GM19455 (cell line): ENCODE measurements at regions not wholly inside any gene's neighbourhood (a gene's known extent, or its start where the extent isn't known, plus 50 kb on each side); places are given as distances from the start of the nearest gene placed in this dataset.
"Not testable (repeated sequence)": the region's sequence is repeated elsewhere in the genome, so short reads cannot be mapped to it uniquely, and the experiment has no call there.

ENCODE experiments used
- ATAC-seq: cut with Tn5 transposase; IDR thresholded peaks from one replicate; pipeline ENCODE4 v1.9.1; 2021; ENCODE audit not compliant: unreplicated experiment

DNA sequence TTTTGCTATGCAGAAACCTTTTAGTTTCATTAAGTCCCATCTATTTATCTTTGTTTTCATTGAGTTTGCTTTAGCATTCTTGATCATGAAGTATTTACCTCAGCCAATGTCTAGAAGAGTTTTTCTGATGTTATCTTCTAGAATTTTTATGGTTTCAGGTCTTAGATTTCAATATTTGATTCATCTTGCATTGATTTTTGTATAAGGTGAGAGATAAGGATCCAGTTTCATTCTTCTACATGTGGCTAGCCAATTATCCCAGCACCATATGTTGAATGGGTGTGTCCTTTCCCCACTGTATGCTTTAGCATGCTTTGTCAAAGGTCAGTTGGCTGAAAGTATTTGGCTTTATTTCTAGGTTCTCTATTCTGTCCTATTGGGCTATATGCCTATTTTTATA is 395.2 kb downstream of the HGF start:
- ATAC-seq = not testable (repeated sequence)

DNA sequence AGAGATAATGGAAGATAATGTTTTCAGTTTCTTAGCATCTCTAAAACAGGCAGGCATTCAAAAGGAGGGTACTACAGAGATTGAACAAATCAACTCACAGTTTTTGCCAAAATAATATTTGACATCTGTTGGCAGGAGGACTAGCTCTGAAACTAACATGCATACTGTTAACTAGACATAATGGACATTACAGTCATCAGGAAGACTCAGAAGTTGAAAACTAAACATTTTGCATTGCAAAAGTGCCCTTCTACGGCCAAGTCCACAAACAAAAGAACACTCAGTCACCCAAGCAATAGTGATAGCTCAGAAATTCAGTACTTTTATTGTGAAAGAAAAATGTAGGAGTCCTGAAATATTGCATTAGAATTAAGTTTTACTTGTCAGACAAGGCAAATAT is 399.0 kb downstream of the HGF start:
- ATAC-seq = no peak

DNA sequence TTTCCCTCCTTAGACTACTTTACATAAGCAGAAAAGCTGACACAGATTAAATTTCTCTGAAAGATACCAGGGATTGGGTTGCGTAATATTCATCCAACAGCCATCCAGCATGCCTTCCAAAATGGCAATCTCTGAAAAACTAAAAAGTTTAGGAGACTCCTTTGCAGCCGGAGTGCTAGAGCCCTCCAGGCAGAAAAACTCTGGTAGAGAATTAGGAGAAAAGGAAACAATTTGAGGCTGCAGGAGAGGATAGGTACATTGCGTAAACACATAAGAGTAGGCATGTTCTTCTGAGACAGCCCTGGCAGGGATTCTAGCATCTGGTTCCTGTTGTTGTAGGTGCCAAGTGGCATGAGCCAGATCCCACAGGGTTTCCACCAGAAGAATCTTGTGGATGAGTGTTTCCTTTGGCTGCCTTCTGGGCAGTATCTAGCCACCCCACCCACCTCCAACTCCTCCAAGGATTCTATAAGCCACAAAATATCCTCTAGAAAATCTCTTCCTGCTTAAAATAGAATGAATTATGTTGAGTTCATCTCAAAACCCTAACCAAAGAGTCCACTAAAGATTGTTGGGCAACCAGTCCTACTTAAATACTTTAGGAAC is 402.4 kb downstream of the HGF start:
- no peak for ATAC-seq

DNA sequence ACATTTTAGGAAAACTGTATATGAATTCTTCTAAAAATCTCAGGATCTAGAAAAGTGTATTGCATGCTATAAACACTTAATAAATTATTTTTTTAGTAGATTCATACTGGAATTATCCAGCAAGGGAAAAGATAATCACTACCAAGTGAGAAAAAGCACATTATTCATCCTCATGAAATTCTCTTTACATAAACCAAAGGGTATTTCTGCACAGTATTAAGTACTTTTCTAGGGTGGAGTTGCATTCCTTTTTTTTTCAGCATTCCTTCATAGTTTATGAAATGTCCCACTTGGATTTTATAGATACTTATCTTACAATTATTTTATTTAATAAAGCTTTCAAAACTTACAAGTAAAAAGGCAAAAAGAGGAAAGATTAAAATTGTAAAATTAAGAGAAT is 403.3 kb downstream of the HGF start:
- no peak for ATAC-seq

DNA sequence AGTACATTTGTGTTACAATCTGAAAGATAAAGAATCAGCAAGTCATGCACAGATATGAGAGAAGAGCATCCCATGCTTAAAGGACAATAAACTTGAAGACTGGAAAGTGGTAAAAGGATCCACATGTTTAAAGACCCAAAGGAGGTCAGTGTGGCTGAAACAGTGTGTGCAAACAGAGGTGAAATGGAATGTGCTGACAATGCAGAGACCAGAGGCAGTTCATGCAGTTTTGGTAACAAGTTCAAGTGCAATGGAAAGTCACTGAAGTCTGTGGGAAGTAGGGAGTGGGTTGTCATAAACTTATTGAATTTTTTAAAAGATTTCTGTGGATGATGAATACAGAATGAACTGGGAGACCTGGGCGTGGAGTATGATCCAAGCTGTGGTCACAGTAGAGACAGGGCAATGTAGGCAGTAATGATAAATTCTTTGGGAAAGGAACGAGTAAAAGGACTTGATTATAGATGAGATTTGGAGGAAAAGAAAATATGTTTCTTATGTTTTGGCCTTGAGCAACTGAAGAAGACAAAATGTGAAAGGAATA is 408.0 kb downstream of the HGF start:
- ATAC-seq = no peak

DNA sequence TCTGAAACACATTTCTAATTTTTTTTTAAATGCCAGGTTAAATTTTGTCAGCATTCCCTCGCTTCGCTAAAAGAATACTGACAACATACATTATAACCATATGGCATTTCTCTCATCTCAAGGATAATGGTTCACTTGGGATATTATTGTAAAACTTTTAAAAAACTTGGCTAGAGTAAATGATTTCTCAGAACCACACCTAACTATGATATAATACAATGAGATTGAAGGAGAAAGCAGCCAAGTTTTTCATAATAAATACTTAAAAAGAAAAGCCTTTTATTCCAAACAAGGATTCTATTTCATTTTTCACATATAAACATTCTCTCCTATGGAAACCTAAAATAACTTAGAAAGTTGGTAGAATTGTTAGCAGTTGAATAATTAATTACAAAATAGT is 413.9 kb downstream of the HGF start:
- no peak for ATAC-seq

DNA sequence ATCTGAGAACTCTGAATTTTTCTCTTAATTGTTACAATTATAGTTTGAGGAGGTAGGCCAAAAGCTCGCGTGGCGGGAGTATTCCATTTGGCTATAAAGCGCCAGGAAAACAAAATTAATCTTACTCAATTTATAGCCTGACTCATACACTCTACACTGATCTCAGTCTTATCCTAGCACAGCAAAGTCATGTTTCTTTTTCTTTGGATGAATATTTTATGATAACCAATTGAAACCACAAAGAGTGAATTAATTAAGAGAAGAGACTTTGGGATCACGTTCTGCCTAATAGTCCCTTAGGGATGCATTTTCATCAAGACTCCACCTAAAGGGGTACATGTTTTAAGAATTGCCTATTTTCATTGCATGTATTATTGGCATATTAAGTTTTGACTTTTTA is 420.8 kb downstream of the HGF start:
- no peak for ATAC-seq

DNA sequence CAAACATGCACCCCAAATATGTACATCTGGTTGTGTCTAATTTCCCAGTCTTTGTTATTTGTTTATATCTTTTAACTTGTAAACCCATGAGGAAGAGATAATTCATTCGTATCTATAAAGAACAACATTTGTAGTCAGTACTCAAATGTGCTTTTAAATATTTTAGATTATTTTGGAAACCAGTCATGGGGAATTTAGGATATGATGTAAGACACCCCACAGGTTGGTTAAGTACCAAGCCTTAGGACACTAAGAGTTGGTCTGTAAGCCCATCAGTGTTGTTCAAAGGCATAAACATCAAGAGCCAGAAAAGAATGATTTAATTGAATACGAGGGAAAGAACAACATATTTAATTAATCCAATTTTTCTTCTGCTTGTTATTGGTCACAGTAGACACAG is 421.1 kb upstream of the SEMA3C start:
- no peak for ATAC-seq

DNA sequence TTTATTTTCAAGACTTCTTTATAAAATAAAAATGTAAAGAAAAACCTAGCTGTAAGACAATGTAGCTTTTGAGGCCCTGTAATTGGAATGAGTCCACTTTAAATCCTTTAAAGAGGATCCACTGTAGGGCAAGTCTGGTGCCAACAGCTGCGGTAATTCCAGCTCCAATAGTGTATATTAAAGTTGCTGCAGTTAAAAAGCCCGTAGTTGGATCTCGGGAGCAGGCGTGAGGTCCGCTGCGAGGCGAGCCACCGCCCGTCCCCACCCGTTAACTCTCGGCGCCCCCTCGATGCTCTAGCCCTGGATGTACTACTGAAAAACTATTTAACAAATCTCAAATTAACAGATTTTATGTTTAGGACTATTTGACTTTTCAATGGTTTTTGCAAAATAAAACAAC is 414.7 kb upstream of the SEMA3C start:
- ATAC-seq = no peak

DNA sequence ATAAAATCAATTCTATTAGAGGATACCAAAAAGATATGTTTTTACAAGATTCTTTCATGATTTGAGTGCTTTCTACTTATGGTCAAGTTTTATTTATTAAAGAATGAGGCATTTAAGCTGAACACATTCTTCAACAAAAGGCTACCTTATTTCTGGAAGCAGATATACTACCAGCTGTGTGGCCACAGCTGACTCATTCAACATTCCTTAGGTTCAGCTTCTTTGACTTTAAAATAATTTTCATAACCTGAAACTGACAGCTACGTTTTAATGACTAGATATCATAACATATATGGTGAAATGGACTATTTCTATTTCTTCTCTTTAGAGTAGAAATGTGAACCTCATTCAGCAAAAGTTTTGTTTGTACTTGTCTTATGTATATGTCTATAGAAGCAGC is 414.2 kb upstream of the SEMA3C start:
- ATAC-seq = no peak

DNA sequence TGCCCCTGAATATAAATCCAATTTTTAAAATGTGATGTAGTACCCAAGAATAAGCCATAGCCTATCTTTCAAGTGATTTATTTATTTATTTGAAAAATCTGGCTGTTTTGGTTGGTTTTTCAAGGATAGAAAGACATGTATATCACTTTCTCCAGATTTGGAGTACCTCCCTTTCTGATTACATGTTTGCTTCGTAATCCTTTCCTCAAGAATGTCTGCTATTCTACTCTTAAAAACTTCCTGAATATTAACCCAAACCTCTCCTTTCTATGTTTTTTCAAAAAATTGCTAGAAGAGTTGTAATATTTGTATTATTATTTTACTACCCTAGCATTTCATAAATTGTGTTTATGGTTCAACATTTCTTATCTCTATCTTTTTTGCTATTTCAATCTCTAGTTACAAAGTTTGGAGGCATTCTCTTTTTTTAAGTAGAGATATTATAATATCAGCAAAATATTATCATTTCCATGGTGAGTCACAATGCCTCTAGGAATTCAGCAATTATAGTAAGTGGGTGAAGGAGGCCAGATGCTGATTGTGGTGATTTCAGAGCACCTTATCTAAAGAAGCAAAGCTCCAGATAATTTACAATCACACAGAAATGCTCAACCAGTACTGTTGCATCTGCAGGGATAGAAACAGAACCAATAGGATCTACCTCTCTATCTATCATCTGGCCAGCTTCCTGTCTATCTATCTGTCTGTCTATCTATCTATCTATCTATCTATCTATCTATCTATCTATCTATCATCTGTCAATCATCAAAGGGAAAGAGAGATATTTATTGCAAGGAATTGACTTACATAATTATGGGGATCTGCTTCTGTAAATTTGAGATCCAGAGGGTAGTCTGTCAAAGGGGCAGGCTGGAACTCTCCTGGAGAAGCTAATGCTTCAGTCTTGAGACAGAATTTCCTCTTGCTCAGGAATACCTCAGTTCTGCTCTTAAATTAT is 412.5 kb upstream of the SEMA3C start:
- no peak for ATAC-seq

DNA sequence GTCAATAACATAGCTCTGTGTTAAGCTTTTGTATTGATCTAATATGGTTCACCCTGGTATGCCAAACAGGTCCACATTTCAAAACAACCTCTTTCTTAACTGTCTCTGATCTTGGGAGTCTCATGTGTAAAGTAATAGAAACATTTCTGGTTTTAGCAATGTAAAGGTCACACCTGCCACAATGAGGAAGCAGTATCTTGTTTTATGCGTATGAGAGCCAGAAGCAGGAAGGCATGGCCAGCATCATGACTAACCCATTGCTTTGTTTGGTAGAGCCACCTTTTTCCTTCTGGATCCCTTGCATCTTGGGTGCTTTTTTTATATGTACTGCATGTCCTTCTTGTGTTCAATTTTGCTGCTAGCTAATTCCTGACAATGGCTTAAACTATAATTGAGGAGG is 411.3 kb upstream of the SEMA3C start:
- no peak for ATAC-seq

DNA sequence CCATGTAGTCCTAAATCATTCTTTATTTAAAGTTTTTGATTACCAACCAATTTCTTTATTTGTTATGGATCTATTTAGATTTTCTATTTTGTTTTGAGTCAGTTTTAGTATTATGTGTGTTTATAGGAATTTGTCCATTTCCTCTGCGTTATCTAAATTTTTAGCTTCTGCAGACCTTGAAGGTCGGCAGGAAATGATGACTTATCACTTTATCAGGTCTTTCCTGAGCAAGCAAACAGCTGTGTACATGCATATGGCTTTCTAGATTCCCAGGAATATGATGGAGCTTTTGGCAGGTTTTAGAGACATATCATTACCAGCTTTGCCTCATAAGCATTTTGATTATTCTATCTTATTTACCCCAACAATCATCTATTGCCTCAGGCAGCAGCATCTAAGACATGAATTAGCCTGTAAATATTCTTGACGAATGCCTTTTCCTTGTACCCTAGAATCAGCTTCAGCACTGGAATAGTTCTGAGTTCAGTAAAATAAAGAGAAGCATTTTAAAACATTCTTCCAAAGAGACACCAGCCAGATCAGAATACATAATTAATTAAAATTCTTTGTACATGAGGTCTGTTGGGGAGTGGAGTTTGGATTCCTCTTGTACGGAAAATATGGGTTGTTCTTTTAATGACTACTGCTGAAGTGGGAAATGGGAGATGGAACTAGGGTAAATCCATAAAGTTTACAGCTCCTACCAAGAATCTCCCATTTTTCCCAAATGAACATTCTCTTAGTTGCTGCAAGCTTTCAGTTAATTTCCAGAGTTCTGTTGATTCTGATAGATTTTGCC is 408.8 kb upstream of the SEMA3C start:
- no peak for ATAC-seq

DNA sequence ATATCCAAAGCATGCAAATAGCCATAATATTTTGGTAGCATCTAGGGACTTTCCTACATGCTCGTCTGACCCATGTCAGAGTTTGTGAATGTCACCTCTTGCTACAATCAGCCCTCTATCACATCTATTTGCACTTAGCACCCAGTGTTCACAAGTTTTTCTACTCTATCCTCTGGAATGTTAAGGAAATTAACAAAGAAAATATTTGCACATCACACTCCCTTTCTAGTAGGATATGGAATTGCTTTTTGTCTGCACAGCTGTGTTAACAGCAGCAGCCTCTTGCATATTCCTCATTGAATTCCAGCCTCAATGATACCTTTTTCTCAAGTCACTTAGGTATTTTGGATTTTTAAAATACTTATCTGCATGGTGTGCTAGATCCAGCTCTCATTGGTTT is 403.1 kb upstream of the SEMA3C start:
- ATAC-seq = no peak

DNA sequence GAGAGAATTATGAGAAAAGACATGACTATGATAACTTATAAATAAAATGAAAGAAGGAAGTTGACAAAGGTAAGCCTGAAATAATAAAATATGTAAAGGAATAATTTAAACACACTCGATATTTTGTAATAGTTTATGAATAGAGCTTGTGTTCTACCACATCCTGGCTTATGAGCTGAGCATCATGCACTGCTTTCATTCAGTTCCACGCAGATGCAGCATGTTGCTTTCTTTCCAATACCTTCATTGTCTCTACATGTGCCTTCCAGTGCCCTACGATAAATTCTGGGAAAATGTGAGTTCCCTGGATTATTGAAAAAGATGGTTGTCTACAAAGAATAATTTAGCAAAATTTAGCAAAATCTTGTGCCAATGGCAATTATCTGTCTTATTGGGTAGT is 398.9 kb upstream of the SEMA3C start:
- ATAC-seq = no peak

DNA sequence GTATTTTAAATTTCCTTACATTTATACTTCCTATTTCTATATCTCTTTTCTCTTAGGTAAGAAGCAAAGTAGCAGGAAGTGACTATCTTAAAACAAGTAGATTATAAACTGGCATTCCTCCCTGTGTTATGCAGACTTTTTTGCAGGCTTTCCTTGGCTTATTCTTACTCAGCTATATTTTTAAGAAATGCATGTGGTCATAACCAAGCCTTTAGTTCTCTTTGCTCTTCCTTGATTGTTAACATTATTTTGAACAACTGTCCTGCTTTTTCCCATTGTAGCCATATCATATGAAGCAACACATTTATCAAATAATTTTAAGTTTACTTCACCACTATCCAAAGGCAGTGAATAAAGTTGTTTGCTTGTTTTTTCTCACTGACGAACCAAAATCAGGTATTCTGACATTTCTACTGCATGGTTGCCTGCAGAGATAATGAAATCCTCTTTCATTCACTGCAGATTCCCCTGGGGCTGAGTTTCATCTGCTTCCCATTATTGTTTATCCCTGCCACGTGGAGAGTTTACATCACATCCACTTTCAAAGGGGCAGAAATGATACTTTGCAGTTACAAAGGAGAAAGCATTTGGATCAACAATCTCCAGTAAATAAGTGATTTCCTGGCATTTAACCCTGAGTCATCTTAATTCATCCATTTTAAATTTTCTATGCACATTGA is 389.9 kb upstream of the SEMA3C start:
- no peak for ATAC-seq

DNA sequence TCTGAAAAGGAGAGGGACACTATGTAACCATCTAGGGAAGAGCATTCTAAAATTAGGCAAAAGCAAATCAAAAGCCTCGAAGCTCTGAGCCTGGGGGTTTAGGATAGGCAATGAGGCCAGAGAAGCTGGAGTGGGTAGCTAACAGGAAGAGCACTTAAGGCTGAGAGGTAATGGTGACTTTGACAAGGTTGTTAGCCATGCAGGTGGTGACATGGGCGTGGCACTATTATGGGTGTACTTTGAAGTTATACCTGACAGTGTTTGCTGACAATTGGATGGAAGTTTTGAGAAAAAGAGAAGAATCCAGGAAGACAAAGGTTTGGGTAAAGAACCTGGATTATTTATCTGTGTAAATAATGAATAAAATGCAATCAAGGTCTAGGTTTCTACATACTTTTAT is 383.0 kb upstream of the SEMA3C start:
- ATAC-seq = no peak

DNA sequence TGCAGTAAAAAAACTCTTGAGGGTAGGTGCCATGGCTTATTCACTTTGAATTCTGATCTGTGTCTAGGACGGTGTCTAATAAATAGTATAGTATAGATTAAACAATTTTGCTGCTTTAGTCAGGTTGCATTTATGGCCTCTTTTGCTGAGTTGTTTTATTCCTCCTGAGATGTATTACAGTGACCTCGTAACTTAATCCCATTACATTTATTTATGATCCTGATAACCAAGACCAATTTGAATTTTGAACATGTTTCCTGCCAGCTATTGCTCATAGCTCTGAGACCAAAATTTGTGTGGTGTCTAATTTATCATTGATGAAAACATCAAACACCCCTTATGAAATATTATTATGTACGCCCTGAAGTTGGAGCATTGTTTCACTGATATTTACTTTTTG is 381.9 kb upstream of the SEMA3C start:
- no peak for ATAC-seq

DNA sequence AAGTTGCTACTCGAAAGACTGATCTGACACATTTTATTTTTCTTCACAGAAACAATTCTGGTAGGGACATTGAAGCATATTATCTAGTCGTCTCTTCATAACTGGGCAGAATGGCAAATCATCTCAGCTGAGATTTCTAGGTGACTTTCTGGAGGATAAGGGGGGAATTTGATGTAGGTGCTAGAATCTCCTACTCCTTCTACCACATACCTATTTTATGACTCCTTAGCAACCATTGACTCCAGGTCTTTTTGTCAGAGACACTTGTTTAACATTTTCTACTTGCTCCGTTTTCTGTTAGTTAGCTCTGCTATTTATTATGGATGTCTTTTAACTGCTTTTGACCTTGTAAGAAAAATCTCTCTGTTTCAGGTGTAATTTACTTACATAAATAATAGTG is 380.9 kb upstream of the SEMA3C start:
- no peak for ATAC-seq

DNA sequence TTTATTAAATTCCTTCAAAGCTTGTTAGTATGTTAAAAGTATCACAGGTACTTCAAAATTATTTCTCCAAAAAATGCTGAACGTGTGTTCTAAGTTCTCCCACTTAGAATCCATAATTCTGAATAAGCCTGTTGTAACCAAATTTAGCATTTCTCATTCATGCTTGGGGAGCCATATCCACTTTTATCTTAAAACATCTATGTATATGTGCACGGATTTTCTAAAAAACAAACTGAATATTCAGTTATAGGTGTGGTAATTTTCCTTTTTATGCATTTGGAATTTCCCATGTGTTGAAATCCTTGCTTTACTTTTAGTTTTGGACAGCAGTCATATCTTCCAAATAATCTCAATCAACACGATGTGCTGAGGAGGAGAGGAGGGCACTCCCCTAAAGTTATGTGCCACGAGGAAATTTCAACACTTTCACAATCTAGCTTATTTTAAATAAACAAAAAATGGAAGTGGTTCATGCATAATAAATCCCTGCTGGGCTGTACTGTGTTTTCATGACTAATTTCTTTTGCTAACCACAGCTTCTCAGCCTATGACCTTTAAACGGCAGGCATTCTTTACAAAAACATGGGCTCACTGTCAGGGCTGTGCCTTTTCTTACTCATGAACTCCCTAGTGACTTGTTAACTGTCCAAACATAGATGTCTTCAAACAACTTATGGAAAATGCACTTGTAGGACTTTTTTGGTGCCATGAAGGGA is 380.3 kb upstream of the SEMA3C start:
- ATAC-seq = no peak
